ENCODE measurements at regions not wholly inside any gene's neighbourhood (a gene's known extent, or its start where the extent isn't known, plus 50 kb on each side); places are given as distances from the start of the nearest gene placed in this dataset.

- no peak for TF ChIP-seq CTCF (IDR thresholded peaks at IDR 0.05)
- no peak for TF ChIP-seq POLR2AphosphoS5 (IDR thresholded peaks at IDR 0.05)
- no peak for TF ChIP-seq POLR2A (IDR thresholded peaks at IDR 0.05)
- TF ChIP-seq EP300 (IDR thresholded peaks at IDR 0.05): no peak
Measured at GRCh38 chr13:58018865-58019264, 387.3 kb downstream of the PCDH17 start.

Measured in upper lobe of left lung (tissue), 4 donors.